Esophagus (tissue), 2 donors: ENCODE measurements at regions not wholly inside any gene's neighbourhood (a gene's known extent, or its start where the extent isn't known, plus 50 kb on each side); places are given as distances from the start of the nearest gene placed in this dataset.

ENCODE experiments used
- H3K27ac ChIP-seq, 2 donors: one replicate each; pipeline ENCODE4 v1.5.1; 2013; ENCODE audit warnings: low read depth in 2 of 2, mild to moderate bottlenecking in 2 of 2, inconsistent platforms in 1 of 2, low read length in 1 of 2, moderate library complexity in 1 of 2
- H3K27me3 ChIP-seq, 2 donors: one replicate each; pipeline ENCODE4 v1.6.1; 2013; ENCODE audit warnings: low read length in 2 of 2, control low read depth in 1 of 2, mild to moderate bottlenecking in 1 of 2; ENCODE audit not compliant: insufficient read depth in 2 of 2, control insufficient read depth in 1 of 2
- H3K36me3 ChIP-seq, 2 donors: one replicate each; pipeline ENCODE4 v1.6.1; 2013; ENCODE audit warnings: low read length in 1 of 2; ENCODE audit not compliant: control insufficient read depth in 2 of 2, insufficient read depth in 2 of 2
- H3K4me1 ChIP-seq, 2 donors: one replicate each; pipeline ENCODE4 v1.6.1; 2013; ENCODE audit warnings: low read length in 1 of 2; ENCODE audit not compliant: control insufficient read depth in 2 of 2, insufficient read depth in 2 of 2
- H3K4me3 ChIP-seq, 2 donors: one replicate each; pipeline ENCODE4 v1.5.1; 2013; ENCODE audit warnings: low read length in 2 of 2, mild to moderate bottlenecking in 2 of 2, low read depth in 1 of 2, moderate library complexity in 1 of 2
- H3K9me3 ChIP-seq, 2 donors: one replicate each; pipeline ENCODE4 v1.6.1; 2013; ENCODE audit warnings: mild to moderate bottlenecking in 2 of 2, low read depth in 1 of 2, low read length in 1 of 2, moderate library complexity in 1 of 2; ENCODE audit not compliant: control insufficient read depth in 2 of 2, insufficient read depth in 1 of 2
- WGBS, 2 donors: extraction: QIAGEN DNeasy Blood & Tissue Kit; methylation state at CpG; one replicate each; pipeline ENCODE4 v1.1.7; 2013; 5-methylcytosine and 5-hydroxymethylcytosine counted together
- donor health status: healthy with polysubstance abuse.
- donor health status: Bipolar disorder and iron deficiency.

- Histone ChIP-seq H3K9me3 (no peaks in the 10 kb centered on the region), H3K4me3 (no peak overlapping the region), H3K27ac (no peak overlapping the region), H3K27me3 (no peaks in the 10 kb centered on the region), H3K36me3 (no peaks in the 10 kb centered on the region), H3K4me1 (peaks cover 0 to 3% of the 10 kb centered on the region in 2 donors)
- 84% methylated on average over 3 of the region's 3 CpGs for WGBS, 2 donors
These were observed 191.3 kb downstream of the PPP1R3A start for GRCh38 chr7:113727486-113727885.

DNA sequence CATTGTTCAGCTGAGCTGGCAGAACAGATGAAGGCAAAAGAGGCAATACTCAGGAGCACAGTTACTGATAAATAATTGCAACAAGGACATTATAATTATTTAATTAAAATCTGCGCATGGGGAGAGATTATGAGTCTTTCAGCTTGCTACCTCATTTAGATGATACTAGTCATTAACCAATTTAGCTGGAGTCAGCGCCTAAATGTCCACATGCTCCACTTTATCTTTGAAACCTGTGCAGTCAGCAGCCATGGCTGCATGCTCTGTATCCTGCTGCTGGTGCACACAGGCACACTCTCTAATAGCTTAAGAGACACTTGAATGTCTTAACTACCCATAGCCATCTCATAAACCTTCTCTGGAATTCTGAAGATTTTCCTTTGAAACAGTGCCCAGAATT is 196.8 kb downstream of the PPP1R3A start:
- Histone ChIP-seq H3K36me3 (no peaks in the 10 kb centered on the region), H3K9me3 (no peaks in the 10 kb centered on the region), H3K27ac (no peak overlapping the region), H3K27me3 (no peaks in the 10 kb centered on the region), H3K4me3 (no peak overlapping the region), H3K4me1 (no peaks in the 10 kb centered on the region)
- WGBS, 2 donors: 52 to 67% methylated on average over 2 of the region's 2 CpGs

DNA sequence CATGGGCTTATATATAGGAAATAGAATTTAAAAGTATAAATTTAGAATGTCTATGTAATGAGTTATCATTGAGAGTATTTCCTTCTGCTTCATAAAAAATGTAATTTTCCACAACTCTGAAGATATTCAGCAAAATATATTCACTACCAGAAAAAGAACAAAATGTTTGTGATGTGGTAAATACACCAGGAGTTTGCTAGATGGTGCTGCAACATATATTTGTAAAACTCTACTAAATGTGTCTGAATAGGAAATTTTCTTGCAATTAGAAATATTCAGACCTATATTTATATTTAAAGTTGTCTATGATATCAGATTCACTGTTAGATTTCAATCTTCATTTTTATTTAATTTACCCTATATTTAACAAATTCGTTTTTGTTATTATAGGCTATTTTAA is 201.1 kb downstream of the PPP1R3A start:
- Histone ChIP-seq H3K27me3 (no peaks in the 10 kb centered on the region), H3K4me3 (no peak overlapping the region), H3K27ac (no peak overlapping the region), H3K4me1 (no peaks in the 10 kb centered on the region), H3K9me3 (no peaks in the 10 kb centered on the region), H3K36me3 (no peaks in the 10 kb centered on the region)
- WGBS, 2 donors: 64 to 78% methylated on average over 1 of the region's 1 CpG

- 48 to 51% methylated on average over 8 of the region's 8 CpGs for WGBS, 2 donors
- Histone ChIP-seq H3K27me3 (no peaks in the 10 kb centered on the region), H3K9me3 (no peaks in the 10 kb centered on the region), H3K4me3 (no peak overlapping the region), H3K27ac (no peak overlapping the region), H3K4me1 (no peaks in the 10 kb centered on the region), H3K36me3 (no peaks in the 10 kb centered on the region)
These were observed 202.6 kb downstream of the PPP1R3A start for GRCh38 chr7:113715981-113716856.

DNA sequence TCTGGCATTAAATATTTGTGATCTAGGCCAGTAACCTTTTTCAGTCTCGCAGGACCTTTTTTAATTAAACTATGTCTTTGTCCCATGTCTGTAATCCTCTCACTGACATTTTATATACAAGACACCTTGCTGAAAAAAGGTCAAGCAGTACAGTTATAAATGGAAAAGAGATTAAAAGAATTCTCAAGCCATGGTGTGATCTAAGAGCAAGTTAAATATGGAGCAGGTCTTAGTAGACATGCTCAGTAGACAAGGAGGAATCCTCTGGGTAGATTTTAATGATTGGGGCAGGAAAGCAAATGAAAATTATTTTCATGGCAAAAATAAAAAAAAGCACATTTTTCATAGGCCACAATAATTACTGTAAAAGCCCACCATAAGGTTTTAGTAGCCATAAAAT is 203.5 kb downstream of the PPP1R3A start:
- 13 to 23% methylated on average over 1 of the region's 1 CpG for WGBS, 2 donors
- Histone ChIP-seq H3K4me3 (no peak overlapping the region), H3K4me1 (no peaks in the 10 kb centered on the region)

DNA sequence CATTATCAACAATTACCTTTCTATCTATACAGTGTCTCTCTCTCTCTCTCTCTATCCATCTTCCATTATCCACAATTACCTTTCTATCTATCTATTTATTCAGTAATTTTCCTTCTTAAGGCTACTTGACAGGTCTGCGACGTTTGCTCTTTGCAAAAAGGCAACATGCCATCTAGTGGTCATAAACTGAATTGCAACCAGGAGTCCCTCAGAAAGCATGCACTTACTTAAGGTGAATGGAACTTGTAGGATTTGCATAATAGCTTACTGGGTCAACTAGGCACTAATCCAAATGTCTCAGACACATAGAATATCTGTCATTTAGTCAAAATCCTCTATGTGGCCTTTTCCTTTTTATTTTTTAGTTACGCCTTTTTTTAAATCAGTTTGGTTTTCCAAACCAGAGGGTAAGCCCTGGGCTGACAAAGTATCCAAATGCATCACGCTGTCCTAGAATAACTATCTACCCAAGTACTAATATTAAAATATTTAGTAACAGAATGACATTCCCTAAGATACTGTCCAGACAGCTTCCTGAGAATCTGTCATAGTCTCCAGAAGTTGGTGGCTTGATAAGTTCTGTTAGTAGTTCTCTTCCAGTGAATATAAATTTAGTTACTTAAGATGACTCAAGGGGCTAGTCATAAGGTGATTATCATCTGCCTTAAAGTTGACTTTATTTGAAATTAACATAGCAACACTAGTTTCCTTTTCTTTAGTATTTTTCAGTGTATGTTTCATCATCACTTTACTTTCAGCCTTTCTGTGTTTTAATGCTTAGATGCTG is 208.3 kb downstream of the PPP1R3A start:
- Histone ChIP-seq H3K4me3 (no peak overlapping the region), H3K27ac (no peak overlapping the region), H3K9me3 (no peaks in the 10 kb centered on the region), H3K36me3 (no peaks in the 10 kb centered on the region), H3K27me3 (no peaks in the 10 kb centered on the region), H3K4me1 (no peaks in the 10 kb centered on the region)
- WGBS, 2 donors: 42 to 43% methylated on average over 4 of the region's 4 CpGs

More for the DNA sequence above, 203.5 kb downstream of the PPP1R3A start:
- no peak overlapping the region for H3K27ac ChIP-seq
- H3K36me3 ChIP-seq: no peaks in the 10 kb centered on the region
- no peaks in the 10 kb centered on the region for H3K27me3 ChIP-seq
- H3K9me3 ChIP-seq: no peaks in the 10 kb centered on the region

- WGBS, 2 donors: 87 to 89% methylated on average over 1 of the region's 1 CpG
- Histone ChIP-seq H3K27ac (no peak overlapping the region), H3K4me1 (no peaks in the 10 kb centered on the region), H3K36me3 (no peaks in the 10 kb centered on the region), H3K27me3 (no peaks in the 10 kb centered on the region), H3K4me3 (no peak overlapping the region), H3K9me3 (no peaks in the 10 kb centered on the region)
These were observed 213.4 kb downstream of the PPP1R3A start for GRCh38 chr7:113705439-113705838.

- H3K27ac ChIP-seq: no peak overlapping the region
- 38 to 42% methylated on average over 6 of the region's 6 CpGs for WGBS, 2 donors
These were observed 220.1 kb downstream of the PPP1R3A start for GRCh38 chr7:113698556-113699220.

GRCh38 chr7:113694149-113694548 is 224.7 kb downstream of the PPP1R3A start:
- no peaks in the 10 kb centered on the region for H3K27me3 ChIP-seq
- 85 to 89% methylated on average over 1 of the region's 1 CpG for WGBS, 2 donors
- H3K27ac ChIP-seq: no peak overlapping the region
- H3K36me3 ChIP-seq: no peaks in the 10 kb centered on the region
- H3K4me1 ChIP-seq: no peaks in the 10 kb centered on the region
- H3K4me3 ChIP-seq: no peak overlapping the region
- no peaks in the 10 kb centered on the region for H3K9me3 ChIP-seq

More at GRCh38 chr7:113698556-113699220, 220.1 kb downstream of the PPP1R3A start:
- Histone ChIP-seq H3K9me3 (no peaks in the 10 kb centered on the region), H3K4me3 (no peak overlapping the region), H3K4me1 (no peaks in the 10 kb centered on the region), H3K27me3 (no peaks in the 10 kb centered on the region), H3K36me3 (no peaks in the 10 kb centered on the region)
